ENCODE measurements at regions not wholly inside any gene's neighbourhood (a gene's known extent, or its start where the extent isn't known, plus 50 kb on each side); places are given as distances from the start of the nearest gene placed in this dataset.
"Not testable (repeated sequence)": the region's sequence is repeated elsewhere in the genome, so short reads cannot be mapped to it uniquely, and the experiment has no call there.

DNA sequence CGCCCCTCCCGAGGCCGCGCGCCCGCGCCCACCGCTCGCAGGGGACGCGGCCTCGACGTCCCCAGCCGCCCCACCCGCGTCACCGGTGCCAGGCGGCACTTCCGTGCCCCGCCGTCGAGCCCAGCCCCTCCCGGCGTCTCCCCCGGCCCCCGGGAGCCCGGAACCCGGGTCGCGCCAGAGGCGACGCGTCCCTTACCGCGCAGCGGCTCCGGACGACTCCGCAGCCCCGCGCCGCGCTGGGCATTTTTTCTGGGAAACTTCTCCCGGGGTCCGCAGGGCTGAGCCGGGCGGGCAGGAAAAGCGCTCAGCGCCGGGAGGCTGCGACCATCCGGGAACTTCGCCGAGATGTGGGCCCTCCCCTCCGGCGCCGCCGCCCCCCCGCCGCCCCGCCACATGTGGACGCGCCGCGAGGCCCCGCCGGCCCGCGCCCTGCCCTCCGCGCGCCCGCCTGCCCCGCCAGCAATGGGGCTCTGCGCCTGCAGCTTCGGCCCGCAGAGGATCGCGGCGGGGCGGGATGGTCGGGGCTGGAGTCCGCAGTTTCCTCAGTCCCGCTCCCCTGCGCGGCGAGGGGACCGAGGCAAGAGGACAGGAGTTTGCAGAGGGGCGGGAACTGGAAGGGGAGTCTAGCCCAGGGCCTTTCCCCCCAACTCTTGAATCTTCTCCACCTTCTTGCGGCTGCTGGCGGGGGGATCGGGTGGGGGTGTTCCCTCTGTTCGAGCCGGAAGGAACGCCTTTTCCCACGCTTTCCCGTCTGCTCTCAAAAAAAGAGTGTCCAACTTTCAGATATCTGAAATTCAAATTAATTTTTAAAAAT, 81.5 kb downstream of the CHRNA1 start:
- Histone ChIP-seq H3K27me3 (ENCODE audit: control insufficient read depth in 5 of 5, insufficient read depth in 4 of 5, low read length in 5 of 5) (no peaks in the 10 kb centered on the region), H3K9ac (ENCODE audit: low read length in 5 of 5) (peak overlapping the region; percentile 44 to 90 (median 86)), H3K4me1 (ENCODE audit: control insufficient read depth in 5 of 5, insufficient read depth in 5 of 5, low read length in 5 of 5) (peaks cover 1 to 25% (median 22%) of the 10 kb centered on the region in 5 donors), H3K9me3 (ENCODE audit: control insufficient read depth in 5 of 5, low read length in 5 of 5) (no peaks in the 10 kb centered on the region), H3K36me3 (ENCODE audit: control insufficient read depth in 5 of 5, insufficient read depth in 5 of 5, low read length in 5 of 5) (peaks cover 0 to 3% (median 0%) of the 10 kb centered on the region in 5 donors), H3K27ac (ENCODE audit: low read depth, low read length) (peak overlapping the region; percentile 51), H3K4me3 (ENCODE audit: low read depth in 1 of 5, low read length in 5 of 5) (peak overlapping the region; percentile 75 to 91 (median 87))

DNA sequence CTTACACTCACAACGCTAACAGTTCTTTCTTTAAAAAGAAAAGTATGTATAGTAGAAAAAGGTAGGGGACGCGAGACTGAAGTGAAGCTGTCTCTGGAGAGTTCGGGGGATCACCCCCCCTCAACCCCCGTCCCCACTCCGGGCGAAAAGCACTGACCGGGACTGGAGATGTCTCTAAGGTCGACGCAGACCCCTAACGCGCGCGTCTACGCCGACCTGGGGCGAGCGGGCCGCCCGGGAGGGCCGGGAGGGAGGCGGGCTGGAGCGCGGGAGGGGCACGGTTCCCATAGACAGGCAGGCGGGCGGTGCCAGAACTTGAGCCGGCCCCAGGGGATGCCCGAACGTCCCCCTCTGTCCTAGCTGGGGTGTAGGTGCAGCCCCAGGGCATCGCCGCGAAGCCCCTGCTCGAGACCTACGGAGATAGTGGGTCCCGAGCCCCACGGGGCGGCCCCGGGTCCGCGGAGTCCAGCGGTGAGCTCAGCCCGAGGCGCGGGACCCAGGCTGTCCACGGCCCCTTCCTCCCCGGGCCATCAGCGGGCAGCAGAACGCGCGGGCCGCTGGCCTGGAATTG, 82.2 kb downstream of the CHRNA1 start:
- Histone ChIP-seq H3K27me3 (ENCODE audit: control insufficient read depth in 5 of 5, insufficient read depth in 4 of 5, low read length in 5 of 5) (no peaks in the 10 kb centered on the region), H3K36me3 (ENCODE audit: control insufficient read depth in 5 of 5, insufficient read depth in 5 of 5, low read length in 5 of 5) (peaks cover 0 to 3% (median 0%) of the 10 kb centered on the region in 5 donors), H3K27ac (ENCODE audit: low read depth, low read length) (peak overlapping the region; percentile 51), H3K9me3 (ENCODE audit: control insufficient read depth in 5 of 5, low read length in 5 of 5) (no peaks in the 10 kb centered on the region), H3K9ac (ENCODE audit: low read length in 5 of 5) (peak overlapping the region; percentile 68 to 90 (median 86)), H3K4me3 (ENCODE audit: low read depth in 1 of 5, low read length in 5 of 5) (peak overlapping the region; percentile 73 to 91 (median 87)), H3K4me1 (ENCODE audit: control insufficient read depth in 5 of 5, insufficient read depth in 5 of 5, low read length in 5 of 5) (peaks cover 1 to 25% (median 23%) of the 10 kb centered on the region in 5 donors)

DNA sequence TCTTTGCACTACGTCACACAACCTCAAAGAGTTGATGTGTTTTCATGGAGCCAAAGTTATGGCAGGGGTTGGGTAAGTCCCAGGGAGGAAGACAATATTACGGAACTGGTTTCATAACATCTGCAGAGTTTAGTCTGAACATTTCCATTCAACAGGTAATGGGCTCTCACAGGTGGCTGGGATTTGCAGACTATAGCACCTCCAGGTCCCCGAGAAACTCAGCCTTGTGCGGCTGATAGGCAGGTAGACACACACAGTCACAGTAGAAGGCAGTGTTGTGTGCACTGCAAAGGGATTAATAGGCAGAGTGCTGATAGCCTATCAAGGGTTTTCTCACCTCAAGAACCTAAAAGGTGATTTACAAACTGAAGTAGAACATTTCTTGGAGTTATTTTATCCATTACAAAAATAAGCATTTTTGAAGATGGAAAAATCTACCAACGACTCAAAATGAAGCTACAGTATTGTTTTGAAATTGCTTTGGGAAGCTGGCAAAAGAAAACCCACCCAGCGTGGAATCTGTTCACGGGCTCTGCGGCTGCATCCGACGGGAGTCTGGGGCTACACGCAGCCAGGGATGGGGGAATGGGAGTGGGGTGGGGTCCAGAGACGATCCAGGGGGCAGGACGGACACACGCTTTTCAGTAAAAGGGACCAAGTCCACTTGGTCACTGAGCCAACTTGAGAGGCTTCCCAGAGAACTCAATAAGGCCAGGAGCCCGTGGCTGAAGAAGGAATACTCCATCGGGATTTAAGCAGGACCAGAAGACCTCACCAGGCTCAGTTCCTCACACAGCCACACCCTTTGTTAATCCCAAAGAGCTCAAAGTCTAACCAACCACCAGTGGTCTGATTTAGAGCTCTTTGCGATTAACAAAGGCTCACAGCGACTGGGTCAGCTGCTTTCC, 82.9 kb downstream of the CHRNA1 start:
- Histone ChIP-seq H3K9me3 (ENCODE audit: control insufficient read depth in 5 of 5, low read length in 5 of 5) (no peaks in the 10 kb centered on the region), H3K4me1 (ENCODE audit: control insufficient read depth in 5 of 5, insufficient read depth in 5 of 5, low read length in 5 of 5) (peaks cover 1 to 25% (median 23%) of the 10 kb centered on the region in 5 donors), H3K4me3 (ENCODE audit: low read depth in 1 of 5, low read length in 5 of 5) (peak overlapping the region; percentile 73 to 91 (median 87)), H3K27ac (ENCODE audit: low read depth, low read length) (peak overlapping the region; percentile 51), H3K36me3 (ENCODE audit: control insufficient read depth in 5 of 5, insufficient read depth in 5 of 5, low read length in 5 of 5) (peaks cover 0 to 3% (median 0%) of the 10 kb centered on the region in 5 donors), H3K27me3 (ENCODE audit: control insufficient read depth in 5 of 5, insufficient read depth in 4 of 5, low read length in 5 of 5) (no peaks in the 10 kb centered on the region), H3K9ac (ENCODE audit: low read length in 5 of 5) (peak overlapping the region; percentile 68 to 90 (median 86))

DNA sequence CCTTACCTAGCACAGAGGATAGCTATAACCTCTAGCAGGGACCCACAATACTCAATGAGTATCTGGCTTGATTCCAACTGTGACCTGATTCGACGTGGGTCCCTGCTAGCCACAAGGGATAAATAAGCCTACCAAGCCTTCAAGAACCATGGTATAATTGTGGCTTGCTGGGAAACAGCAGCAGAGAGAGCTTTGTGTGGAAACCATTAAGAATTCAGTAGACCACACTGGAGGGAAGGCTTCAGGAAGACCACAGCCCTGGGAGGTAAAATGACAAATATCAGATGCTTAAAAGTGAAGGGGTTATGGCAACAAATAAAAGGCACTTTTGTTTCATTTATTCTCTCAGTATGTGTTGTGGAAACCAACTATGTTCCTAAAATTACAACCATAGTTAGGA, 82.6 kb upstream of the WIPF1 start:
- Histone ChIP-seq H3K4me1 (ENCODE audit: control insufficient read depth in 5 of 5, insufficient read depth in 5 of 5, low read length in 5 of 5) (peaks cover 1 to 25% (median 23%) of the 10 kb centered on the region in 5 donors), H3K9ac (ENCODE audit: low read length in 5 of 5) (no peak overlapping the region), H3K9me3 (ENCODE audit: control insufficient read depth in 5 of 5, low read length in 5 of 5) (no peaks in the 10 kb centered on the region), H3K27ac (ENCODE audit: low read depth, low read length) (no peak overlapping the region), H3K36me3 (ENCODE audit: control insufficient read depth in 5 of 5, insufficient read depth in 5 of 5, low read length in 5 of 5) (peaks cover 0 to 6% (median 0%) of the 10 kb centered on the region in 5 donors), H3K4me3 (ENCODE audit: low read depth in 1 of 5, low read length in 5 of 5) (no peak overlapping the region), H3K27me3 (ENCODE audit: control insufficient read depth in 5 of 5, insufficient read depth in 4 of 5, low read length in 5 of 5) (no peaks in the 10 kb centered on the region)

DNA sequence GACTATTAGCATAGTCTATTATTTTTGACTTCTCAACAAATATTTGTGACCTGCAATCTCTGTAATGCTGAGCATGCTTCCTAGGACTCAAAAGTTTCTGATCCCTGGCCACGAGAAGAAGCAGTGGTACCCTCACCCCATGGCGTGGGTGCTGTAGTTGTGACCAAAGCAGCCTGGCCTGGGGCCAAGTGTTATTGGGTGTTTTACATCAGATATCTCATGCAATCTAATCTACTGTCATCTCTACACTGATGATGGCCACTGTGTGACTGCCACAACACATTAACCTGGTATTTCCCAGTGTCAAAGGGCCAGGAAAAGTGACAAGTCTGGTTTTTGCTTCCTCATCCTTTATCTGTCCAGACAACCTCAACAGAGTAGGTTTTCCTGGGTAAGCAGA, 80.8 kb upstream of the WIPF1 start:
- no peak overlapping the region for H3K9ac ChIP-seq (ENCODE audit: low read length in 5 of 5)
- H3K4me3 ChIP-seq (ENCODE audit: low read depth in 1 of 5, low read length in 5 of 5) = no peak overlapping the region
- no peaks in the 10 kb centered on the region for H3K27me3 ChIP-seq (ENCODE audit: control insufficient read depth in 5 of 5, insufficient read depth in 4 of 5, low read length in 5 of 5)
- H3K27ac ChIP-seq (ENCODE audit: low read depth, low read length) = no peak overlapping the region
- no peaks in the 10 kb centered on the region for H3K9me3 ChIP-seq (ENCODE audit: control insufficient read depth in 5 of 5, low read length in 5 of 5)
- H3K36me3 ChIP-seq (ENCODE audit: control insufficient read depth in 5 of 5, insufficient read depth in 5 of 5, low read length in 5 of 5) = peaks cover 0 to 7% (median 0%) of the 10 kb centered on the region in 5 donors
- H3K4me1 ChIP-seq (ENCODE audit: control insufficient read depth in 5 of 5, insufficient read depth in 5 of 5, low read length in 5 of 5) = peaks cover 1 to 23% (median 21%) of the 10 kb centered on the region in 5 donors

- Histone ChIP-seq H3K27me3 (ENCODE audit: control insufficient read depth in 5 of 5, insufficient read depth in 4 of 5, low read length in 5 of 5) (no peaks in the 10 kb centered on the region), H3K9ac (ENCODE audit: low read length in 5 of 5) (no peak overlapping the region), H3K9me3 (ENCODE audit: control insufficient read depth in 5 of 5, low read length in 5 of 5) (no peaks in the 10 kb centered on the region), H3K27ac (ENCODE audit: low read depth, low read length) (no peak overlapping the region), H3K36me3 (ENCODE audit: control insufficient read depth in 5 of 5, insufficient read depth in 5 of 5, low read length in 5 of 5) (peaks cover 0 to 13% (median 0%) of the 10 kb centered on the region in 5 donors), H3K4me3 (ENCODE audit: low read depth in 1 of 5, low read length in 5 of 5) (no peak overlapping the region), H3K4me1 (ENCODE audit: control insufficient read depth in 5 of 5, insufficient read depth in 5 of 5, low read length in 5 of 5) (peaks cover 0 to 9% (median 3%) of the 10 kb centered on the region in 5 donors)
These were observed 78.0 kb upstream of the WIPF1 start for GRCh38 chr2:174675615-174676014.

DNA sequence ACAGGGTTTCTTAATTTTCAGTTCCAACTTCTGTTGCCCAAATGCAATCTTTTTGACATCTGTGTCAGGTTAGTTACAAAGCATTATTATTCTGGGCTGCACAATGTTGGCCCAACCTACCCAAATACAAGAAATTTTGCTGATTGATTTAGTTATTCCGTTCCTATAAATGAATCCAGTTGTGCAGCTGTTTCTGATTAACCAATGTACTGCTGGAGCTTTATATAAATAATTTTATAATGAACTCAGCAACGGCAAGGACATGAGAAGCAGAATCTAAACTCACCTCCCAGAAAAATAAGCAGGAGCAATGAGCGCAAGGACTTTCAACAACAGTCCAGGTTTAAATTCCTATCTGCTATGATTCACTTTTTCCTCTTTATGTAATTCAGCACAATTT, 76.3 kb upstream of the WIPF1 start:
- Histone ChIP-seq H3K27me3 (ENCODE audit: control insufficient read depth in 5 of 5, insufficient read depth in 4 of 5, low read length in 5 of 5) (no peaks in the 10 kb centered on the region), H3K4me1 (ENCODE audit: control insufficient read depth in 5 of 5, insufficient read depth in 5 of 5, low read length in 5 of 5) (peaks cover 0 to 12% (median 6%) of the 10 kb centered on the region in 5 donors), H3K9ac (ENCODE audit: low read length in 5 of 5) (no peak overlapping the region), H3K36me3 (ENCODE audit: control insufficient read depth in 5 of 5, insufficient read depth in 5 of 5, low read length in 5 of 5) (peaks cover 0 to 11% (median 0%) of the 10 kb centered on the region in 5 donors), H3K27ac (ENCODE audit: low read depth, low read length) (no peak overlapping the region), H3K9me3 (ENCODE audit: control insufficient read depth in 5 of 5, low read length in 5 of 5) (no peaks in the 10 kb centered on the region), H3K4me3 (ENCODE audit: low read depth in 1 of 5, low read length in 5 of 5) (no peak overlapping the region)

- no peak overlapping the region for H3K4me3 ChIP-seq (ENCODE audit: low read depth in 1 of 5, low read length in 5 of 5)
- no peak overlapping the region for H3K27ac ChIP-seq (ENCODE audit: low read depth, low read length)
- no peak overlapping the region for H3K9ac ChIP-seq (ENCODE audit: low read length in 5 of 5)
- H3K9me3 ChIP-seq (ENCODE audit: control insufficient read depth in 5 of 5, low read length in 5 of 5) = no peaks in the 10 kb centered on the region
- no peaks in the 10 kb centered on the region for H3K27me3 ChIP-seq (ENCODE audit: control insufficient read depth in 5 of 5, insufficient read depth in 4 of 5, low read length in 5 of 5)
- H3K36me3 ChIP-seq (ENCODE audit: control insufficient read depth in 5 of 5, insufficient read depth in 5 of 5, low read length in 5 of 5) = peaks cover 0 to 11% (median 0%) of the 10 kb centered on the region in 5 donors
- H3K4me1 ChIP-seq (ENCODE audit: control insufficient read depth in 5 of 5, insufficient read depth in 5 of 5, low read length in 5 of 5) = peaks cover 0 to 16% (median 6%) of the 10 kb centered on the region in 5 donors
These were observed 75.8 kb upstream of the WIPF1 start for GRCh38 chr2:174673440-174673839.

- not testable (repeated sequence) for H3K4me3 ChIP-seq (ENCODE audit: low read depth in 1 of 5, low read length in 5 of 5); H3K9ac ChIP-seq (ENCODE audit: low read length in 5 of 5); H3K9me3 ChIP-seq (ENCODE audit: control insufficient read depth in 5 of 5, low read length in 5 of 5); H3K27me3 ChIP-seq (ENCODE audit: control insufficient read depth in 5 of 5, insufficient read depth in 4 of 5, low read length in 5 of 5); H3K27ac ChIP-seq (ENCODE audit: low read depth, low read length)
- Histone ChIP-seq H3K4me1 (ENCODE audit: control insufficient read depth in 5 of 5, insufficient read depth in 5 of 5, low read length in 5 of 5) (peaks cover 0 to 35% (median 18%) of the 10 kb centered on the region in 5 donors), H3K36me3 (ENCODE audit: control insufficient read depth in 5 of 5, insufficient read depth in 5 of 5, low read length in 5 of 5) (peaks cover 0 to 11% (median 0%) of the 10 kb centered on the region in 5 donors)
These were observed 73.9 kb upstream of the WIPF1 start for GRCh38 chr2:174671532-174671931.
